Inflammatory macrophage treated with lipopolysaccharide for 4 hours (primary cell): ENCODE measurements at regions not wholly inside any gene's neighbourhood (a gene's known extent, or its start where the extent isn't known, plus 50 kb on each side); places are given as distances from the start of the nearest gene placed in this dataset.
A peak's percentile ranks its signal among the peaks of the same experiment; 100 is the strongest.
"Not testable (repeated sequence)": the region's sequence is repeated elsewhere in the genome, so short reads cannot be mapped to it uniquely, and the experiment has no call there.

Source experiments
- DNase-seq: peaks from one replicate; pipeline ENCODE4 v3.0.0-alpha.2; 2020

DNA sequence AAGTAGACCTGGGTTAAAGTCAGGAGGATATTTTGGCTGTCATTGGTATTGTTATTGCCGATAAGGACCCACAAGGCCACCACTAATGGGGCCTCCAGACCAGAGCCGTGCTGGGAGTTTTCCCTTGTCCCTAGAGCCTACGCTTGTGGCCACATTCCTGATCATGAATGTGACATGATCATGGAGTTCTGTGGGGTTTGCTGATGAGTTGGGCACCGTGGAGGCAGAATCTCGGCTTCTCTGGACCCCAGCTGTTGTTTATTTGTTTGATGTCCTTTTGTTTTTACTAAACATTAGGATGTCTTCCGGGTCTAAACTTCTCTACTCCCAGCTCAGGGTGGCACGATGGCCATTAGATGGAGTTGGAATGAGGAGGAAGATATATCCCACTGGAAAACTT, 74.9 kb upstream of the TMPRSS2 start:
- no peak for DNase-seq

DNA sequence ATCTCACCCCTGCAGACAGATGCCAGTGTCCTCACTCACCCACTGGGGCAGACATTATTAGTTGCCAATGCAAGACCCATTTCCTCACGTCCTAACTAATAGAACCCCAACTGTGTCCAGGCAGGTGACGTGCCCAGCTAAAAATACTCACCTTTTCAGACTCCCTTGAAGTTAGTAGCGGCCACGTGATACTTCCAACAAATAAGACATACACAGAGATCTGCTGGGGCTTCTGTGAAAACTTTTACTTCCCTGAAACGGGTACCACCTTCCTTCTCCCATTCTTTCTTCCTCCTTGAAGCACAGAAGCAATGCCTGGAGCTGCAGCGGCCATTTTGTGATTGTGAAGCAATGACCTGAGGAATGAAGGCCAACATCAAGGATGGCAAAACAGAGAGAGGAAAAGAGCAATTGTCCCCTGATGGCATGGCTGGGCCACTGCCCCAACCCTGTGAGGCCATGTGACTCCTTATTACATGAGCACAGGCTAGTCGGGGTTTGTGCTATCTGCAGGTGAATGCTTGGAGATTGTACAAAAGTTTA, 74.4 kb upstream of the TMPRSS2 start:
- DNase-seq, result no peak

DNA sequence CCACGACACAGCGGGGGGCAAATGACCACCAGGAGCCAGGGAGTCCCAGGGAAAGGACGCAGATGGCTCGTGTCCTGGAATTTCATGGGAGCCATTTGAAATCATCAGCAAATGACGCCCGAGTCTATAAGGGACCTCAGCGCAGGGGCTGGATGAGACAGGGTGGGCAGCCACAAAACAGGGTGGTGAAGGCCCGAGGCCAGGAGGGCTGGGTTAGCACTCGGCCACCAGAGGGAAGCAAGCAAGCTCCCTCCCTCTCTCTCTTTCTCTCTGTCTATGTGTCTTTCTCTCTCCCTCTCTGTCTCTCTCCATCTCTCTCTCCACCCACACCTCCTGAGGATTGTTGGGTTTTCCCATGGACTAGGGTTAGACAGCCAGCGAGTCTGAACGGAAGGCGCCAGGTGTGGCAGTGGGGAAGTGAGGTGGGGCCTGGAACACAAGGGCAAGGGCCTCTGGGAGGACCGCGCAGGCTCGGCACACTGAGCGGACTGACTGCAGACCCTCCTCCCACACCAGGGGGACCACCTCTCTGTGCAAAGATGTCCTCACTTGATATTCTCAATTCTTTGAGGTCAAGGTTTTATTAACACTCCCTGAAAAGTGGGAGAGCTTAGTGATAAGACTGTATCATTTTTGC, 73.8 kb upstream of the TMPRSS2 start:
- no peak for DNase-seq

DNA sequence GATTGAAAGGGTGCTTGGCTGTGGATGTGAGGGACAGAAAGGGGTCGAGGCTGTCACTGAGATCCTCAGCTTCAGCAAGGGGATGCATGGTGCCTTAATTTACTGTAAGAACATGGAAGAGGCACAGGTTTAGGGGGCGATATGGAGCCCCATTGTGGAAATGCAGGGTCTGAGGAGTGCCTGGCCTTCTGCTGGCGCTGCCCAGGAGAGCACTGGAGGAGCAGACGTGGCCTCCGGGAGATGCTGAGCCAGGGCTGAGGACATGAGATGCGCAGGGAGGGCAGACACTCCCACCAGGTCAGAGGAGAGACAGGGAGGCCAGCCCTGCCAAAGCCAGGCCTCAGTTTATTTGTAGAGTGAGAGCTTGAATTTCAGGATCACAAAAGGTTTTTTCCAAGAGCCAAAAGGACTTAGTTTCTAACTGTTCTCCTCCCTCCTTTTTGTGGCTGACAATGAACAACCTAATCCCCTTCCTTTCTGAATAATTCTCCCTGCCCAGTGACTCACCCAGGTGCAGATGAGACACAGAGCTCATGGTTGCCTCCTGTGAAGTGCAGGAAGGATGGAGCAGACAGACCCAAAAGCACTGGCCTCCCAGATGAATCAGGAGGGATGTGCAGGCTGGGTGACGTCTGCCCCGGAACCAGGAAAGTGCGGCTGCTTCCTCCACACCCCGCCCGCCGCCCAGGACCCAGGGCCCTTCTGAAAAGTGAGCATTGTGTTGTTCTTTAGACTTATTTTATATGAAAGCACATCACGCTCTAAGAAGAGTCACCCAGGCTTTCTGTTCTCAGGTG, 73.0 kb upstream of the TMPRSS2 start:
- no peak for DNase-seq

DNA sequence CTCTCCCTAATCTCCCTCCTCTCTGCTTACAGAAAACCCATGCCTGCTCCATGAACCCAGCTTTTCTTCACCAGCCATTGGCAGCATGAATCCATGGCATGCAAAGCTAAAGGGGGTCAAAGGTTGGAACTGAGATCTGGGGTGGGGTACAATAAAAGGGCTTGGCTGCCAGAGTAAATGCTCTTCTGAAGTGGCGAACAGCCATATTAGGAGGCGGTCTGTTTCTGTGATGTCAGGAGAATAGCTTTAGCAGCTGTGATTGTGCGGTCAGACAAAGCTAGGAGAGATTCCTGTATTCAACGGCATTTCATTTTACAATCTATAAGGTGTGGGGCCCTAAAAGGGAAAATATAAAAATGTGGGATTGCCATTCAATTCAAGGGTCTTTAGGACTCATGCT, 71.7 kb upstream of the TMPRSS2 start:
- DNase-seq, result no peak

DNA sequence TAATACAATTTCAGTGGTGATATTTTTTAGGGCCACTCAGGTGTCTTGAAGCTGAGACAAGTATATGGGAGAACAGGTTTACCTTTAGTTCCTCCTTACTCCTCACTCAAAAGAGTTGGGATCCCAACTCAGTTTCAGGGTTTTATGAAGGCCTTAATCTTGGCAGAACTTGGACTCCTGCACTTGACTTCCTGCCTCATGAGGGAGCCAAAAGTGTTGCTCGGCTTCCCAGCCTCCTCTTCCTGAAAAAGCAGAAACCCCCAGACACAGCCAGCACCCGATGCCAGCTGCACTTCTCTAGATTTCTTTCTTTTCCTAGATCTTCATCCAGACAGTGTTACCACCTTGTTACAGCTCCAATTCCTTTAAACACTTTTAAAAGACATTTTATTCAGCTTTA, 70.8 kb upstream of the TMPRSS2 start:
- no peak for DNase-seq

DNA sequence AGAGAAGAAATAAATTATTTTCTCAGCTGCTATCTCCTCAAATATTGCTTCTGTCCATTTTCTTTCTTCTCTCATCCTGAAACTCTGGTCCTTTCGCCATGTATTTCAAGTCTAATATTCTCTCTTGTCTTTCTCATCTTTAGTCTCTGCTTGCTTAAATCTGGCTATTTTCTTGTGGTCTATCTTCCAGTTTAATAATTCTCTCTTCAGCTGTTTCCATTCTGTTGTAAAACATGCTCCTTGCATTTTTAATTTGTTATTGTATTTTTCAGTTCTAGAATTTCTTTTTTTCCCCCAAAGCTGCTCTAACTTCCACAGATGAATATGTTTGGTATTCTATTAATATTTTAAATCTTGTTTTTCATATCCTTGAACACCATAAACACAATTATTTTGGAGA, 70.1 kb upstream of the TMPRSS2 start:
- no peak for DNase-seq

DNA sequence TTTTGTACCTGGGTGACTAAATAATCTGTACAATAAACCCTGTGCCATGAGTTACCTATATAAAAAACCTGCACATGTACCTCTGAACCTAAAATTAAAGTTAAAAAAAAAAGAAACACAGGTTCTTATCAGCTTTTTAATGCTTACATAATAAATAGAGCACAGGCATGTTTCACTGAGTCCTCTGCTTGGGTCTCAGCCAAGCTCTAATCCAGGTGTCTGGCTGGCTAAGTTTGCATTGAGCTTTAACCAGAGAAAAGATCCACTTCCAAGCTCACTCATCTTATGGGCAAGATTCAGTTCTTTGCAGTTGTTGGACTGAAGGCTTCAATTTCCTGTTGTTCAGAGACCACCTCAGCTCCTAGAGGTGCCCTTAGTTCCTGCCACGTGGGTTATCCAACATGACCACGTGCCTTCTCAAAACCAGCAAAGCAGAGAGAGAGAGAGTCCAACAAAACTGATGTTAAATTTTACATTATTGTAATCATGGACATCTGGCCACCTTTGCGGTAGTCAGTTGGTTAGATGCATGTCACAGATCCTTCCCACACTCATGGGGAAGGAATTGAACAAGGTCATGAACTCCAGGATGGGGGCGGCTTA, 68.2 kb upstream of the TMPRSS2 start:
- no peak for DNase-seq

DNA sequence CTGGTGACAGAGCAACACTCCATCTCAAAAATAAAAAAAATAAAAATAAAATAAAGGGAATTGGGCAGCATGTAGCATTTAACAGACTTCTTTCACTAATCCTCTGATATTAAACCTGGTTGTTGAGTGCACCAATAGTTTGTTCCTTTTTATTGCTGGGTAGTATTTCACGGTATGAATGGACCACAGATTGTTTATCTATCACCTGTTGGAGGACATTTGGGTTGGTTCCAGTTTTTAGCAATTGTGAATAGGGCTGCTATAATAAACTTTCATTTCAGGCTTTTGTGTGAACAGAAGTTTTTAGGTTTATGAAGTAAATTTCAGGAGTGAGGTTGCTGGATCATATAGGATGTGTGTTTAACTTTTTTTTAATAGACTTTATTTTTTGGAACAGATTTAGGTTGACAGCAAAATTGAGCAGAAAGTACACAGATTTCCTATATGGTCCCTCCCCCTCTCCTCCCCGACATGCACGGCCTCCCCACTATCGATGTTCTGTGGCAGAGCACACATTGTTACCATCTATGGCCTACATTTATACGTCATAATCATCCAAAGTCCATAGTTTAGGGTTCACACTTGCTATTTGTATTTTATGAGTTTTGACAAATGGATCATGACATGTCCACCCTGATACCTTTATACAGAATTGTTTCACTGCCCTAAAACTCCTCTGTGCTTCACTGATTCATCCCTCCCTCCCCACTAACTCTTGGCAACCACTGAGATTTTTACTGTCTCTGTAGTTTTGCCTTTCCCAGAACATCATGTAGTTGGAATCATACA, 66.1 kb upstream of the TMPRSS2 start:
- DNase-seq, result no peak

DNA sequence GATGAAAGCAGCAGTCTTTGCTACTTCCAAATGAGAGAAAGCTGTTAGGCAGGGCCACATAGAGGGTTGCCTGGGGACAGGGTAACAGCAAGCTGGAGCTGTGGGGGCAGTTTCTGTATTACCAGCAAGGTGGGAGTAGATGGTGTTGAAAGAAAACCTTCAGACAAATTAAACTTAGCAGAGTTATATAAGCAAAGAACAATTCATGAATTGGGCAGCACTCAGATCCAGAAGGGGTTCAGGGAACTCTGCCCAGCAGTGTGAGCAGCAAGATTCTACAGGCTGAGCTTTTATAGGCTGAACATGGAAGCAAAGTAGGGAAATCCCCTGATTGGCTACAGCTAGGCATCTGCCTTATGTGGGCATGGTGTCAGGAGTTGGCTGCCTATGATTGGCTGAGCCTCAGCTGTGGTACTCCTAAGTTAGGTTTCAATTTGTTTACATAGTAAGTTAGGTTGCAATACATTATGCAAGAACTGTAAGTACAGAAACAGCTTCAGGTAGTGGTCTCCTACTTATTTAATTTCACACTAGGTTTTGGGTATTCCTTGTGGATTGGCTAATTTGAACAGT, 64.1 kb upstream of the TMPRSS2 start:
- DNase-seq, result no peak

DNA sequence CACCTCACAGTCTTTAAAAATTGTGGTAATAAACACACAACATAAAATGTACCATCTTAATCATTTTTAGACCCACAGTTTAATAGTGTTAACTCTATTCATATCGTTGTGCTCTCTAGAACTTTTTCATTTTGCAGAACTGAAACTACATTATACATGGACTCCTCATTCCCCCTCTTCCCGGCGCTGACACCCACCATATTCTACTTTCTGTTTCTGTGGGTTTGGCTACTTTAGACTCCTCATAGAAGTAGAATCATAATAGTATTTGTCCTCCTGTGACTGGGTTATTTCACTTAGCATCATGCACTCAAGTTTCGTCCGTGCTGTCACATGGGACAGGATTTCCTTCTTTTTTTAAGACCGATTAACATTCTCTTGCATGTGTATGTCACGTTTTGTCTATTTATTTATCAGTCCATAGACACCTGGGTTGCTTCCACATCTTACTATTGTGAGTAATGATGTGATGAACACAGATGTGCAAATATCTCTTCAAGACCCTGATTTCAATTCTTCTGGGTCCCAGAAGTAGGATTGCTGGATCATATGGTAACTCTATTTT, 62.9 kb upstream of the TMPRSS2 start:
- DNase-seq, result peak; percentile 37

DNA sequence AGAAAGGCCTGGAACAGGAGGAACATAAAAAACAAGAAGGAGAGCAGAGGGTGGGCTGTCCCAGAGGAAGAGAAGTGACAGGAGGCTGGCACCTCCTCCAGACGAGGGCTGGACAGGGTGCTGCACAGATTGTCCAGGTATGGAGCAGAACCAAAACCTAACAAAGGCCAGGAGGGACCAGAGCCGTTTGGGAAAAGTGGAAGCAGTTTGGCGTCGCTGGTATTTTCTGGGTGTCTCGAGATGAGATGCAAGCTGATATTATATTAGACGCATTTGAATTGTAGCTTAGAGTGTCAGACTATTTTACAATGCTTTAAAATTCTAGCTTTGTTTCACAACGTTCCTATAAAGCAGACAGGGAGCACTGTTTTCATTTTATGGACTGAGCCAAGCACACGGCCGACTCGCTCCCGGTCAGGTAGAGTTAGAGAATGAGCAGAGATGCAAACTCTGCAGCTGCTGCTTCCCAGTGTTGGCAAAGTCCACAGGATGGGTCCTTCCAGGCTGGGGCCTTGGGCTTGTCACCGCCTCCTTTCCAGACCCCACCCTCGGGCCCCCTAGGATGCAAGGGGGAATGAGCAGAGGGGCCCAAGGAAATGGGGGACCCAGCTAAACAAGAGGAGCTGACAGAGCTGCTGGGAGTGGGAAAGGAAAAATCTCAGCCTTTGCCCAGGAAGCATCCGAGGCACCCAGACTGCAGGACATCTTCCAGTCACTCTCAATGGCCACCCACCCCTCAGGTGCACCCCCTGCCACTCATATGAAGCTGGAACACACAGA, 60.8 kb upstream of the TMPRSS2 start:
- DNase-seq, result no peak

DNA sequence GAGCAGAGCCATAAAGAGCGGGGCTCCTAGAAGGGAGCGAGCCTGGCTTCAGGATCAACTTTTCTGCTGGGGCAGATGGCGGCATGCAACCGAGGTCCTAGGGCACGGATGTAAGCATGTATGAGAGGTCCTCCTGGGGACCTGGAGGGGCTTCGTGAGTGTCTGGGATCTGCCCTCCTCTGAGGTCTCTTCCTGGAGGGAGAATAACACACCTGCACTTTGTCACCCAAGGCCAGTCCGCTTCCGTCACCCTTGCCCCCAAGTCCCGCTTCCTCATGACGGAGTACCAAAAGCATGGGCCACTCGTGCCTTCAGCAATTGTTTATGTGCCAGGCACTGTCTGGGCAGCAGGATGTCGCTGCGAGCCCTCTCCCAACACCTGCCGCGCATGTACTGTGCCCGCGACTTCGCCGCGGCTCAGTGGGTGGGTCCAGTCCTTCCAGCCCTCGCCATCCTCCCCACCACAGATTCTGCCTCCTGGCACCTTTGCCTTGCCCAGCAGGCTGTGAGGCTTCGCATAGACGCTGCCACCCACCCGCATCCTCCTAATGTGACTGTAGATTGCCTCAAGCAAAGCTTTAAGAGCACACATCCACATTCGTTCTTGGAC, 60.0 kb upstream of the TMPRSS2 start:
- no peak for DNase-seq

DNA sequence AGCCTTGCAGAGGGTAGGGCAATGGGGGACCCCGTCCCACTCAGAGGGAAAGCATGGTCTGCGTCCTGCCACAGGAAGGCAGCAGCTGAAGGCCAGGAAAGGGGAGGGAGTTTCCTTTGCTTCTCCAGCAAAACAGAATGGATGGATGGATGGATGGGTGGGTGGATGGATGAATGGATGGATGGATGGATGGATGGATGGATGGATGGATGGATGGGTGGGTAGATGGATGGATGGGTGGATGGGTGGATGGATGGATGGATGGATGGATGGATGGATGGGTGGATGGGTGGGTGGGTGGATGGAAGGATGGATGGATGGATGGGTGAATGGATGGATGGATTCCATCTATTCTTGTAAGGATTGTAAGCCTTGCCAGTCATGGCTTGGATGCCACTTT, 59.3 kb upstream of the TMPRSS2 start:
- DNase-seq, result not testable (repeated sequence)

DNA sequence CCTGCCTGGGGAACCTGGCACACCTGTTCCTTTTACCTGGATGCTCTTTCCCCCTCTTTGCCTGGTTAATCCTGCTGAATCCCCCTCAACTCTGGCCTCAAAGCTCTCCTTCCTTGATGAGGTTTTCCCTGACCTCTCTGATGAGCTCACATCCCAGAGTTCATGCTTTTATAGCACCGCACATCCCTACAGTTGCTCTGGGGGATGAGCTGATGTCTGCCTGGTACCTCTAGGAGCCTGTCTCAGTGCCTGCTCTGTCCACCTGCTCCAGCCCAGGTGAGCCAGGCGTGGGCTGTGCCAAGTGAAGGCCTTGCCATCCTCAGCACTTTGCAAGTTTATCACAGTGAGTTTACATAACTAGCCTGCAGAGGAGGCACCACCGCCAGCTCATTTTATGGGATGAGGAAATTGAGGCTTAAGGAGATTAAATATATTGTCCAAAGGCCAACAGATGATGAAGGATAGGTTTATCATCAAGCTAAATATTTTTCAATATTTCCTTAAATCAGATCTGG, 58.6 kb upstream of the TMPRSS2 start:
- no peak for DNase-seq

DNA sequence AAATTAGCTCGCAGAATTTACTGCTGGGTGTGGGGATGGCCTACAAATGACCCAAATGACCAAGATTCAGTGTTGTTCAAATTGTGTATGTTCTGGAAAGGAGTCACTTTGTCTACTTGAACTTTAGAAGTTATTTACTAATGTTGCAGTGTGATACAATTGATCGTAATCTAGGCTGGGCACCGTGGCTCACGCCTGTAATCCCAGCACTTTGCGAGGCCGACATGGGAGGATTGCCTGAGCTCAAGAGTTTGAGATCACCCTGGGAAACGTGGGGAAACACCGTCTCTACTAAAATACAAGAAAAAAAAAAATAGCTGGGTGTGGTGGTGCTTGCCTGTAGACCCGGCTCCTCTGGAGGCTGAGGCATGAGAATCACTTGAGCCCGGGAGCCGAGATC, 57.6 kb upstream of the TMPRSS2 start:
- no peak for DNase-seq

DNA sequence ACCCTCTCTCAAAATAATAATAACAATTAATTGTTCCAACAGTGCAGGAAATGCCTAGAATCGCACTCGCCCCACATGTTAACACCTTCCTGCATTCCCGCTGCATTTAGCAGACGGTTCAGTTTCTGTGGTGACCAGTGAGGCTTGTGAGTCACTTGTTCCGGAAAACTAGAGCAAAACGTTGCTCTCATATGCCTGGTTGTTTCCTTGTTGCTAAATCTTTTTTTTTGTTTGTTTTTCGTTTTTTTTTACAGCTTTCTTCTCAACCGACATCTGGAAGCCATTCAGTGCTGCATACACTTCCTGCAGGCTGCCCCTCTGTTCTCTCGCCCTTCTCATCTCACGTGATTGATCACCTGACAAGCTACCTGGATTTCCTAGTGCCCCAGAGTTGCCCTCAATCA, 56.9 kb upstream of the TMPRSS2 start:
- DNase-seq, result peak; percentile 46

DNA sequence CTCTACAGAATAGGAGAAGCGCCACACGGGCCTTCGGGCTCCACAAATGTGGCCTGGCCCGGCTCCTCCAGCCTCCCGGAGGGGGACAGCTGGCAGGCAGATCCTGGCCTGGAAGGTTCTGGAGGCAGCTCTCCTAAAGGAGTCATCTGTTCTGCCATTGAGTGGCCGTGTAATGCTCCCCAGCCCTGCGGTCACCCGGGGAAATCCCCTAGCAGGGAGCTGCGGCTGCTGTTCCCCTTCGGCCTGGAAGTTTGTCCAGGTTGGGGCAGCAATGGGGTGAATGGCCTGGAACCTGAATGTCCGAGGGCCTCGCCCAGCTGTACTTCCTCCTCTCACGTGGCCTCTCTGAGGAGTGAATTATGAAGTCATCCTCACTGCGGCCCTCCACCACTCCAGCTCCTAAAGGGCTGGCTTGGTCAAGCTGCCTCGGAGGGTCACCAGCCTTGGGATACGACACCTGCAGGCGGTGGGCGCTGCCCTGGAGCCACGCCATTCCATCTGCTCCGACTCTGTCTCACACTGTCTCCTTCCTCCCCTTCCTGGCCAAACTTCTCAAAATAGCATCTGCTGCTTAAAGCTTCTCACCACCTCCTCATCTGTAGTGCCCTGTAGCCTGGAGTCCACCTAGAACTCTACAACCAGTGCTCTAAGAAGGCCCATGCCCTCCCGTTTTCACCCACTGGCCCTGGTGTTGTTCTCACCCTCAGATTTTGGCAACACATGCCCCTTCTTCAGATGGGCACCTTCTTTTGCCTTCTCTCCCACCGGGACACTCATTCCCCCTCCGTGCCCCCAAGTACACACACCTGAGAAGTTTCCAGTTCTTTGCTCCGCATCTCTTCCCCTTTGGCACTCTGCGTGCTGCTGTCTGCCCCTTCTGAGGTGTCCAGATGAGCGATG, 54.4 kb upstream of the TMPRSS2 start:
- DNase-seq, result peak; percentile 22

DNA sequence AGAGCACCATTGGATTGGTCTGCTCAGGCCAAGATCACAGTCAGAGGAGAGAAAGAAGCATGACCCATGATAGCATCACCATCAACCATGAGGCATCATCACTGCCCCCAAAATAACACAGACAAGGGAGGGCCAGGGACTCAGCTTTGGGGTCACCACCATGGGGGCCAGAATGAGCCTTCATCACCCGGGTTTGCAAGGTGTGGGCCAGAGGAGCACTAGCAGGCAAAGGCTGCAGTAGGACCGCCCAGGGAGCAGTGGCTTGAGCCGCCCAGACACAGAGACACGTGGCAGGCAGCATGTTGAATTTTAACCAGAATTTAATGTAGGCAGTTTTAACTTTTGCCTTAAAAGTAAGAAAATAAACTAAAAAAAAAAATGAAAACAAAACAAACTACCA, 53.7 kb upstream of the TMPRSS2 start:
- DNase-seq, result no peak

DNA sequence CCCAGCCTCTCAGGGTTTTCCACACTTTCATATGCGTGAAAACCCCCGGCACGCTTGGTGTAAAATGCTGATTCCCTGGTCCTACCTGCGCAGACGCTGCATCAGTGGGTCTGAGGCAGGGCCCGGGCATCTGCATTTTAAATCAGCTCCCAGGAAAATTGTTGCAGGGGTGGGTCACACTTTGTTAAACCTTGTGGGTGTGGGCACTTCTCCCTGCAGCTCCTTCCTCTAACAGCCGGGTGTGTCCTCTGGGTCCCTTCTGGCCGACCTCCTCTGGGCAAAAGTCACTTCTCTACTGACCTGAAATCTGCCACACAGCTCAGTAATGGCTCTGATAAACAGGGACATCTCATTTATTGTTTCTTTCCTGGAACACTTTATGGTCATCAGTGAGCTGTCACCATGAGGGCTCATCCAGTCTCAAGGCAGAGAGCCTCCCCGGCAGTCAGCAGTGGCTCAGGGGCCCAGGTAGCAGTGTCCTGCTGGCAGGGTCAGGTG, 52.8 kb upstream of the TMPRSS2 start:
- DNase-seq, result no peak
